ENCODE measurements at regions not wholly inside any gene's neighbourhood (a gene's known extent, or its start where the extent isn't known, plus 50 kb on each side); places are given as distances from the start of the nearest gene placed in this dataset.

- H3K36me3 ChIP-seq = no peaks in the 10 kb centered on the region
- H3K27me3 ChIP-seq (replicated peaks) = no peaks in the 10 kb centered on the region; the same call in 1 of the 2 replicates
- no peak for DNase-seq (ENCODE audit: low read depth in 1 of 2, low spot score in 2 of 2)
- H3K27ac ChIP-seq = no peak overlapping the region
- peaks cover 10% of the 10 kb centered on the region for H3K4me1 ChIP-seq (replicated peaks)
- no peaks in the 10 kb centered on the region for H3K9me3 ChIP-seq (replicated peaks)
- no peak overlapping the region for H3K4me3 ChIP-seq
These were observed 146.7 kb upstream of the BNIP2 start for GRCh38 chr15:59835776-59836175.

GRCh38 chr15:59834528-59834927 is 145.4 kb upstream of the BNIP2 start:
- no peak for DNase-seq (ENCODE audit: low read depth in 1 of 2, low spot score in 2 of 2)
- no peak overlapping the region for H3K27ac ChIP-seq
- peaks cover 22% of the 10 kb centered on the region for H3K4me1 ChIP-seq (replicated peaks)
- no peaks in the 10 kb centered on the region for H3K36me3 ChIP-seq
- no peaks in the 10 kb centered on the region for H3K9me3 ChIP-seq (replicated peaks)
- H3K4me3 ChIP-seq = no peak overlapping the region
- H3K27me3 ChIP-seq (replicated peaks) = no peaks in the 10 kb centered on the region; the same call in 1 of the 2 replicates

GRCh38 chr15:59833366-59833765 is 144.2 kb upstream of the BNIP2 start:
- Histone ChIP-seq H3K27me3 (replicated peaks) (no peaks in the 10 kb centered on the region; the same call in 1 of the 2 replicates), H3K4me3 (no peak overlapping the region), H3K36me3 (no peaks in the 10 kb centered on the region), H3K9me3 (replicated peaks) (no peaks in the 10 kb centered on the region), H3K4me1 (replicated peaks) (peaks cover 34% of the 10 kb centered on the region), H3K27ac (no peak overlapping the region)
- DNase-seq (ENCODE audit: low read depth in 1 of 2, low spot score in 2 of 2) = no peak

DNA sequence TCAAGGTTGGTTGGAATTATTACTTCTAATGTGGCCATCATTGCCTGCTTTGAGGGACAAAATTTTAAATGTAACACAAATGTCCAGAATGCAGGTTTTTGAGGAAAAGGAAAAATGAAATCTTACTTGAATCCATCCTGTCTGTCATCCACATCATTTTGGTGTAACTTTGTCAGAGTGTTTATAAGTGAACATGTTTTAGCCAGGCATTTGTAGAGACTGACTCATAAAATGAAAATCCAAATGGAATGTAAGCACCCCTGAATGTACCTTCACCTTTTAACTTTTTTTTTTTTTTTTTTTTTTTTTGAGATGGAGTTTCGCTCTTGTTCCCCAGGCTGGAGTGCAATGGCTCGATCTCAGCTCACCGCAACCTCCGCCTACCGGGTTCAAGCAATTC is 141.8 kb upstream of the BNIP2 start:
- H3K36me3 ChIP-seq = no peaks in the 10 kb centered on the region
- H3K4me3 ChIP-seq = no peak overlapping the region
- DNase-seq (ENCODE audit: low read depth in 1 of 2, low spot score in 2 of 2) = peak in 1 of 2 experiments; percentile 36

DNA sequence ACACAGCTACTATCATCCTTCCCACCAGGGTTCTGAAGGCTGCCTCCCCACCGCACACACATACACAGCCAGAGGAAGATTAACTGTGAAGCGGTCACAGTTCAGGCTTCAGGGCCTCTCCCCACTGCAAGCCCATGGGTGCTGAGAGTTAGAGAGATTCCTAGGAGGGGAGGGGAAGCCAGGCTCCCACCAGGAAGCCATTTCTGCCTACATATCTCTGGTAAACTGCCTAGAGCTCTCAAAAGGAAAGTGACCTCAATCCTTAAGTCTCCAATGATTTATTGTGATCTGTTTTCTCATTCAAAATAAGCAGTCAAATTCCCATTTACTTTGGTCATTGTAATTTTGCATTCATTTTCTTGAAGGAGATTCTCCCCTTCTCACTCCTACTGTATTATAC is 141.0 kb upstream of the BNIP2 start:
- no peak overlapping the region for H3K4me3 ChIP-seq
- H3K36me3 ChIP-seq = no peaks in the 10 kb centered on the region
- H3K27ac ChIP-seq = peak overlapping the region; percentile 83
- no peaks in the 10 kb centered on the region for H3K9me3 ChIP-seq (replicated peaks)
- H3K4me1 ChIP-seq (replicated peaks) = peaks cover 57% of the 10 kb centered on the region
- 0 out of 2 replicates have a peak, but pooled peaks cover 2% of the 10 kb centered on the region for H3K27me3 ChIP-seq (replicated peaks)
- DNase-seq (ENCODE audit: low read depth in 1 of 2, low spot score in 2 of 2) = no peak

More for the DNA sequence above, 141.8 kb upstream of the BNIP2 start:
- Histone ChIP-seq H3K9me3 (replicated peaks) (no peaks in the 10 kb centered on the region), H3K27ac (peak overlapping the region; percentile 83), H3K4me1 (replicated peaks) (peaks cover 55% of the 10 kb centered on the region), H3K27me3 (replicated peaks) (0 out of 2 replicates have a peak, but pooled peaks cover 2% of the 10 kb centered on the region)

DNA sequence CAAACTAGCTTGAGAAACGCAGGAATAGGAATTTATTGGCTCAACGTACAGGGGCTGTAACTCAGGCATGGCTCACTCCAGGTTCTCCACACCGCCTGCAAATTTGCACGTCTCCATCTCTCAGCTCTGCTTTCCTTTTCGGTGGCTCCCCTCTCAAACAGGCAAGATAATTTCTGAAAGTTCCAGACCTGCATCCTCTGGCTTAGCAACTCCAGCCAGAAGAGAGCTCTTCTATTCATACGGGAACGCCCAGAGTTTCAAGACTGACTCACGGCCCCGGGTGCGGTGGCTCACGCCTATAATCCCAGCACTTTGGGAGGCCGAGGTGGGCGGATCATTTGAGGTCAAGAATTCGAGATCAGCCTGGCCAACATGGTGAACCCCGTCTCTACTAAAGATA is 139.7 kb upstream of the BNIP2 start:
- Histone ChIP-seq H3K36me3 (no peaks in the 10 kb centered on the region), H3K27ac (peak overlapping the region; percentile 83), H3K4me3 (peak overlapping the region; percentile 11; the same call in 1 of the 2 replicates), H3K9me3 (replicated peaks) (no peaks in the 10 kb centered on the region), H3K4me1 (replicated peaks) (peaks cover 57% of the 10 kb centered on the region), H3K27me3 (replicated peaks) (0 out of 2 replicates have a peak, but pooled peaks cover 2% of the 10 kb centered on the region)
- peak; percentile 66 to 69 for DNase-seq (ENCODE audit: low read depth in 1 of 2, low spot score in 2 of 2)

DNA sequence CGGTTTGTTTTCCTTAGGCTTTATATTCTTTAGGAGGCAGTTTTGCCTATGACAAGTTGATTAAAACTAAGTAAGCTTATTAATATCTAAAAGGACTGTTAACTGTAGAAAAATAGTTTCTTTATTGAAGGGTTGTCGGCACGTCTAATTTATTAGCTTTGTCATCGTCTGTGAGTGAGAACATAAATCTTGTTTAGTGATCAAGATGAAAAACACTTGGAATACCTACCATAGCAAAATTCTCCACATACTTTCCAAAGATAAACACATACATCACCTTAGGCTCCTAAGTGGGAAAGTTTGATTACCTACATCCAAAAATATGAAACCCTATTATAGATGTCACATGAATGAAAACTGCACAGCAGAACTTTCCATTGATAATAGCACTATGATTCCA is 139.1 kb upstream of the BNIP2 start:
- H3K4me3 ChIP-seq = no peak overlapping the region; the same call in 1 of the 2 replicates
- H3K36me3 ChIP-seq = no peaks in the 10 kb centered on the region
- H3K9me3 ChIP-seq (replicated peaks) = no peaks in the 10 kb centered on the region
- H3K27ac ChIP-seq = peak overlapping the region; percentile 83
- 0 out of 2 replicates have a peak, but pooled peaks cover 2% of the 10 kb centered on the region for H3K27me3 ChIP-seq (replicated peaks)
- DNase-seq (ENCODE audit: low read depth in 1 of 2, low spot score in 2 of 2) = peak in 1 of 2 experiments; percentile 23
- peaks cover 57% of the 10 kb centered on the region for H3K4me1 ChIP-seq (replicated peaks)

DNA sequence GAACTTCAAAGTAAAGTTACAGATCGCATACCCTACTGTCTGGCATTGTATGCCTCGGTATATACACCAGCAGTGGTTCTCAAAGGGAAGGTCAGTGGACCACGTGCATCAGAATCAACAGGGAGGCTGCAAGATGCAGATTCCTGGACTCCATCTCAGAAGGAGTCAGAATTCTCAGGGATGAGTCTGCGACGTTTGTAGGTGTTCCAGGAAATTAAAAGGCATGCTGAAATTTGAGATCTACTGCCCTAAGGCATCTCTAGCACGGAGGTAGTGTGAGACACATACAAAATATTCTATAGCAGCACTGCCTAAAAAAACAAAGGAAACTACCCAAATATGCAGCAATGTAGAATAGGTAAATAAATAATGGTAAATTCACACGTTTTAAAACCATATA is 136.8 kb upstream of the BNIP2 start:
- H3K9me3 ChIP-seq (replicated peaks) = no peaks in the 10 kb centered on the region
- peak; percentile 45 to 52 for DNase-seq (ENCODE audit: low read depth in 1 of 2, low spot score in 2 of 2)
- H3K36me3 ChIP-seq = no peaks in the 10 kb centered on the region
- 0 out of 2 replicates have a peak, but pooled peaks cover 2% of the 10 kb centered on the region for H3K27me3 ChIP-seq (replicated peaks)
- H3K4me3 ChIP-seq = no peak overlapping the region
- peaks cover 49% of the 10 kb centered on the region for H3K4me1 ChIP-seq (replicated peaks)
- no peak overlapping the region for H3K27ac ChIP-seq

- DNase-seq (ENCODE audit: low read depth in 1 of 2, low spot score in 2 of 2) = no peak
- Histone ChIP-seq H3K9me3 (replicated peaks) (no peaks in the 10 kb centered on the region), H3K27ac (no peak overlapping the region)
These were observed 132.2 kb upstream of the BNIP2 start for GRCh38 chr15:59821286-59821685.

GRCh38 chr15:59819092-59819491 is 130.0 kb upstream of the BNIP2 start:
- DNase-seq (ENCODE audit: low read depth in 1 of 2, low spot score in 2 of 2) = no peak
- Histone ChIP-seq H3K27me3 (replicated peaks) (peaks cover 14% of the 10 kb centered on the region; the same call in 1 of the 2 replicates), H3K27ac (no peak overlapping the region), H3K36me3 (no peaks in the 10 kb centered on the region), H3K9me3 (replicated peaks) (no peaks in the 10 kb centered on the region), H3K4me3 (no peak overlapping the region), H3K4me1 (replicated peaks) (no peaks in the 10 kb centered on the region)

More at GRCh38 chr15:59821286-59821685, 132.2 kb upstream of the BNIP2 start:
- Histone ChIP-seq H3K4me1 (replicated peaks) (peaks cover 5% of the 10 kb centered on the region), H3K36me3 (no peaks in the 10 kb centered on the region), H3K27me3 (replicated peaks) (peaks cover 13% of the 10 kb centered on the region; the same call in 1 of the 2 replicates), H3K4me3 (no peak overlapping the region)

DNA sequence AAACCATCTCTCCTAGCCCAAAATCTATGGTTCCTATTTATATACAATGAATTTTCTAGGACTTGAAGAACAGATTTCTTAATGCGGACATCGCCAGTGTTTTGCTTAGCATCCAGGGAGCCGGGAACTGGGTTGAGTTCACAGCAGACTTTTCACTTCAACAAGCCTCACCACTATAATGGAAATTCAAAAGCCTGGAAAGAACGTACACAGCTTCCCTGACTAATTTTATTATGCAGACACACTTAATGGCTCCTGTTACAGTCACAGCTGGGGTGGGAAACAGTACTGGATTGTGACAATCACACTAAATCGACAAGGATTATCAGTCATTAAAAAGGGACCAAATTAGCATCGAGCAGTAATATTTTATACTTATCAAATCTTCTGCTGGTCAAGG is 129.2 kb upstream of the BNIP2 start:
- Histone ChIP-seq H3K27ac (no peak overlapping the region), H3K9me3 (replicated peaks) (no peaks in the 10 kb centered on the region), H3K36me3 (no peaks in the 10 kb centered on the region), H3K4me3 (no peak overlapping the region), H3K27me3 (replicated peaks) (peaks cover 16% of the 10 kb centered on the region; the same call in 1 of the 2 replicates), H3K4me1 (replicated peaks) (no peaks in the 10 kb centered on the region)
- DNase-seq (ENCODE audit: low read depth in 1 of 2, low spot score in 2 of 2) = no peak

- Histone ChIP-seq H3K36me3 (no peaks in the 10 kb centered on the region), H3K27ac (no peak overlapping the region), H3K9me3 (replicated peaks) (no peaks in the 10 kb centered on the region), H3K4me3 (no peak overlapping the region), H3K27me3 (replicated peaks) (peaks cover 16% of the 10 kb centered on the region; the same call in 1 of the 2 replicates), H3K4me1 (replicated peaks) (no peaks in the 10 kb centered on the region)
- no peak for DNase-seq (ENCODE audit: low read depth in 1 of 2, low spot score in 2 of 2)
These were observed 128.7 kb upstream of the BNIP2 start for GRCh38 chr15:59817834-59818233.

DNA sequence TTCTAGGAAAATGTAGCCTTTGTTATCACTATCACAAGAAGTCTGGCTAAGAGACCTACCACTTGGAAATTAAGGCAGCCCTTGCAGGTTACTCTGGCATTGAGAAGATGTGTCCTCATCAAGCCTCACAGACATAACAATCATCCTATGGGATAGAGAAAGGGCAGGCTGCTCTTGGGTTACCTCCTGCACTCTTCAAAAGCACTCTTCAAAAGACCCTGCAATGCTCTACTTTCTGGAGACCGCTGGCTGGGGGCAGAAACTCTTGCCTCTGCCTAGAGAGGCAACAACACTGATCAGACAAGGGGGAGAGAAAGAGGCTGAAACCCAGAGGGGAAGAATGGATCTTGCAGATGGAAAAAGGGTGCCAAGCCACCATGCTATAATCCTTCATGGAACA is 127.9 kb upstream of the BNIP2 start:
- no peak for DNase-seq (ENCODE audit: low read depth in 1 of 2, low spot score in 2 of 2)
- no peaks in the 10 kb centered on the region for H3K9me3 ChIP-seq (replicated peaks)
- H3K36me3 ChIP-seq = no peaks in the 10 kb centered on the region
- peaks cover 16% of the 10 kb centered on the region; the same call in 1 of the 2 replicates for H3K27me3 ChIP-seq (replicated peaks)
- H3K4me1 ChIP-seq (replicated peaks) = no peaks in the 10 kb centered on the region
- H3K27ac ChIP-seq = no peak overlapping the region
- H3K4me3 ChIP-seq = no peak overlapping the region

GRCh38 chr15:59814409-59814808 is 125.3 kb upstream of the BNIP2 start:
- Histone ChIP-seq H3K36me3 (no peaks in the 10 kb centered on the region), H3K4me1 (replicated peaks) (no peaks in the 10 kb centered on the region), H3K27me3 (replicated peaks) (peaks cover 16% of the 10 kb centered on the region; the same call in 1 of the 2 replicates), H3K9me3 (replicated peaks) (no peaks in the 10 kb centered on the region), H3K27ac (no peak overlapping the region), H3K4me3 (no peak overlapping the region)
- no peak for DNase-seq (ENCODE audit: low read depth in 1 of 2, low spot score in 2 of 2)

DNA sequence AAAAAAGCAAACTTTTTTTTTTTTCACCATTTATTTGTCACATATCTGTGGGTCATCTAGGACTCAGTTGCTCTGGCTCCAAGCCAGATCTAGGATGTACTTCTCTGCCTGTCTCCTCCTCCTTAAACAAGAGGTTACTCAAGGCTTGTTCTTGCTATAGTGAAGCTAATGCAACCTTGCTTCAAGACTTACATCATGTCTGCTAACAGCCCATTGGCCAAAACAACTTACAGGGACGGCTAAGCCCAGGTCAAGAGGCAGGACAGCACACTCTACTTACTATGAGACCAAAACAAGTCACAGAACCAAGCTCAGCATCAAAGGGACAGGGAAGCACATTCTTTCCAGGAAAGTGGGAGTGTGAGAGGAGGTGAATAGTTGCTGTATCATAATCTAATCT is 123.8 kb upstream of the BNIP2 start:
- no peaks in the 10 kb centered on the region for H3K9me3 ChIP-seq (replicated peaks)
- no peak overlapping the region for H3K27ac ChIP-seq
- H3K36me3 ChIP-seq = no peaks in the 10 kb centered on the region
- DNase-seq (ENCODE audit: low read depth in 1 of 2, low spot score in 2 of 2) = no peak
- H3K4me3 ChIP-seq = no peak overlapping the region
- H3K27me3 ChIP-seq (replicated peaks) = peaks cover 14% of the 10 kb centered on the region; the same call in 1 of the 2 replicates
- H3K4me1 ChIP-seq (replicated peaks) = no peaks in the 10 kb centered on the region

Measured in SJSA1 (cell line).